ENCODE measurements at regions not wholly inside any gene's neighbourhood (a gene's known extent, or its start where the extent isn't known, plus 50 kb on each side); places are given as distances from the start of the nearest gene placed in this dataset.

DNA sequence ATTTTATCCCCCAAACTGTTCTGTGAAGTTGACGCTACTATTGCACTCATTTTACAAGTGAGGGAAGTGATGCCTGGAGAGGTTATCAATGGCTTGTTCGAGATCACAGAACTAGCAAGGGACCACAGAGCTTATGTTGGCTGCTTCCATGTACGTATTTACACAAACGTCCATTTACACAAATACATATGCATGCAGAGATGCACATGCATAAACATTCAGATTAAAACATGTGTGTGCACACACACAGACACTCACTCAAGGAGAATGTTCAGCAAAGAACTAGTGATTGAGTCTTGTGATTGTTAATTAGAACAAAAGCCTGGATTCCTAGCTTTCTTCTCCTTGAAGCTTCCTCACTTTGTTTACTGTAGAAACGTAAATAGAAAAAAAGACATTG, 321.5 kb upstream of the CHD6 start:
- no peak for DNase-seq

DNA sequence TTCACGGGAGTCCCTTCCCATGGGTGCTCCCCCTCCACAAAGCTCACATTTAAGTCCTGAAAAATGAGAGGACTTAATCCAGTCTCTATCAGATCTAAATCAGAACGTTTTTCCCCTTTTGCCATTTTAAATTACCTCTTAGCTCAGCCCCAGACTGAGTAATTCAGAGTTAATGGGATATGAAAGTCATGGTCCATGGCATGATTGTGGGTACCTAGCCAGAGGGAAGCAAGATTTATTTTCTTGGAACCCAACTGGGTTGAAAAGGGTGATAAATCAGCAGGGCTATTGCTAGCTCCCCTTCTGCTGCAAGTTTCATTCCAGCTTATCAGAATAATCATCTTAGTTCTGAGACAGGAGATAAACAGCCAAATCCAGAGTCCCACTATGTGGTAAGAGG, 320.2 kb upstream of the CHD6 start:
- DNase-seq, result no peak

DNA sequence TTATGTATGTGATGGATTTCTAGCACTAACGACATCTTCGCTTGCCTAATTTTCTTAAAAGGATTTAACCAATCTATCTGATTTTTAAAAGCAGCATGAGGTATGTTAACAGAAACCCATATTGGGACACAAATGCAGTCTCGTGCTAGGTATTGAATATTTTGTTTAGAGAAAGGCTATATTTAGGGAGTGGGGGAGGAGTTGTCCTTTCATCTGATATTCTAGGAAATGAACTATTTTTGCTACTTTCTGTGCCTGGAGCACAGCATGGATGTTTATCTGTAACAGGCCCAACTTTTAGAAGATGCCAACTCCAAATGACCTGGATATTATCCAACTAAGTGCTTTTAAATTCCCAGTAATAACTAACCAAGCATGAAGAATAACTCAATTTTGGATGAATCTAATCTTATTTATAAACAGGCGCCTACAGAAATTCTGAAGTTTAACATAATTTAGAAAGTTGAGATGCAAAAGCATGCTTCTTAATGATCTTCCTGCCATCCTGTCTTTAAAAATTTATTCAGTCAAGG, 317.1 kb upstream of the CHD6 start:
- no peak for DNase-seq

DNA sequence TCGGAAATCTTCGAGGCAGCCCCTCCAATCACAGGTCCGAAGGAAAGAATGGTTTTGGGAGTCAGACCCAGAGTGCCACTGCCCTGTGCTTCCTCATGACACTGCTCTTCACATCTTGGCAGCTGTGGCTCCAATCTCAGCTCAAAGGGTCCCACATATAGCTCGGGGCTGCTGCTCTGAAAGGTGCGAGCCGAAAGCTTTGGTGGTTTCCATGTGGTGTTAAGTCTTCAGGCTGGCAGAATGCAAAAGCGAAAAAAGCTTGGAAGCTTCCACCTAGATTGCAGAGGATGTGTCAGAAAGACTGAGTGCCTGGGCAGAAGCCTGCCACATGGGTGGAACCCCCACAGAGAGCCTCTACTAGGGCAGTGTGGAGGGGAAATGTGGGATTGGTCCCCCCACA, 314.3 kb upstream of the CHD6 start:
- DNase-seq, result no peak

- DNase-seq, result no peak
These were observed 309.5 kb upstream of the CHD6 start for GRCh38 chr20:41927655-41928054.

DNA sequence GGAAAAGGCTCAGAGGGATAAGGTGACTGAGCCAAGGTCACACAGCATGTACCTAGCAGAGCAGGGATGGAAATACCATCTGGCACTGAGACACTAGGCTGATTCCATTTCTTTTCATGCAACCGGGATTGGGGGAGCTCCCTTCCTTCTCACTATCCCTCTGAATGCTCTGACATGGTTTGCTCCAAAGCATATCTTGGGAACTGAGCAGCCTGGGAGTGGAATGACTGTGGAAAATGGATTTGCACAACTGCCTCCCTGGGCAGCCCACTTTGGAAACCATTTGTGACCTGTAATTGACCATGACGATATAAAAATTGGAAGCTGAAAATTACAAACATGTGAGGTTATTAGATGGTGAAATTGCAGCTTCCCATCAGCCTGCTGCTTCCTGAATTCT, 309.0 kb upstream of the CHD6 start:
- DNase-seq, result no peak

- DNase-seq, result no peak
These were observed 307.3 kb upstream of the CHD6 start for GRCh38 chr20:41925476-41925875.

- no peak for DNase-seq
These were observed 305.4 kb upstream of the CHD6 start for GRCh38 chr20:41923624-41924023.

DNA sequence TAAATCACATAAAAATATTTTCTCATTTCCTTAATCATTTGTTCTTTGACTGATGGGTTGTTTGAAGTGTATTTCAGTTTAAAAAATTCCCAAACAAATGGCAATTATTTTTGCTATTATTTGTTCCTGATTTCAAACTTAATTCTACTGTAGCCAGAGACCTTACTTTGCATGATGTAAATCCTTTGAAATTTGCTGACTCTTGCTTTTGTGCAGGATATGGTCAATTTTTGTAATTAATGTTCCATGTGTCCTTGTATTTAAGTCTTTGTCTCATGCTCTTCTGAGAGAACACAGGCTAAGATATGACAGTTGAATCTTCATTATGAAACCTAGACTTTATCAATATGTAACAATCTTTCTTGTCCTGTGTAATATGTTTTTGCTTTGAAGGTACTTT, 295.0 kb upstream of the CHD6 start:
- no peak for DNase-seq

- no peak for DNase-seq
These were observed 292.4 kb upstream of the CHD6 start for GRCh38 chr20:41910558-41910957.

DNA sequence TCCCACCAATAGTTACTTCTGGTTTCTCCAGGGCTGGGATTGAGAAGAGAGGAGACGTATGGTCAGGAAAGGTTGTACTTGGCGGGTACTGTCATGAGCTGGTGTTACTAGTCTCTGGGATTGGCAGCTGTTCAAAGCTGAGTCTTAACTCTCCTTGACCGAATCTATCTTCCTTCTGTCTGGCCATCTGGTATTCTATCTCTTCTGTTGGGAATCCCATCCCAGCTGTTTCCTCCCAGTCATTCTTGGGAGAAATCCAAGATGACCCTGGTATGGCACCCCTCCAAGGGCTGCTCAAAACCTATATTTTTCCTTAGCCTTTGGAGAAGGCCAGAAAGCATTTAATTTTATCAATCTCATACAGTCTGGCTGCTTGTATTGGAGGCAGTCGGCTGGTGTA, 287.0 kb upstream of the CHD6 start:
- peak; percentile 14 for DNase-seq

- DNase-seq, result no peak
These were observed 285.4 kb upstream of the CHD6 start for GRCh38 chr20:41903586-41903985.

DNA sequence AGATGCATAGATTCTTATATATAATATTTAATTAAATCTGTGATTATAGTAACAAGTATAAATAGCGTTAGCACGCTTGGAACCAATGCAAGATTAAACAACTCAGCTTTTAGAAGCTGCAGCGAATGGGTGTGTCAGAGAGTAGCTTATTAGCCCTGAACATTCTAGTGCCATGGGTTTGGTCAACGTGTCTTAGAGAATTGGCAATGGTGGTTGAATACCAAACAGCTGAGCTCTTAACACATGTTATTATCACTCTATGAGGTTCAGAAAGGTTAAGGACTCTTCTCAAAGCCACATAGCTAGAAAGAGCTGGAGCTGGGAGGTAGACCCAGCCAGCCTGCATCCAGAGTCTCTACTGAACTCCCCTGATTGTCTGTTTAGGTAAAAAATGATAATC, 284.2 kb upstream of the CHD6 start:
- no peak for DNase-seq

DNA sequence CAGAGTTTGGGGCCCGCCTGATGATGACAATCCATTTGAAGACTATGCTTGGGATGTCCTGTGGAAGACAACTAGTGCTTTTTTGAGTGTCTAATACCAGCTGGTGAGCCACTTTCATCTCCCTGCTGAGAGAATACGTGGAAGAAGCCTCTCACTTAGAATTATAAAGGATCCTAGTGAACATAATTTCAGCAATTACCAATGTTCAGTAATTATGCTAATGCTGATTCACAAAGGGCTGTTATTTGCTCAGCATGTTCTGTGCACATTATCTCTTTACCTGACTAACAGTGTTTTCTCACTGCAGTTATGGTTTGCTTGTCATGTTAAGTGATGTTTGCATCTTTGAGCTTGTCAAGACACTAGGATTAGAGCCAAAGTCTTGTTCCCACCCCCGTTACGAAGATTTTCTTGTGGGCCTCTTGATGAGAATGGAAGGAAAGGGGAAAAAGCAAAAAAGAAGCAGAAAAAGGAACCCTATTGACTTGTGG, 282.1 kb upstream of the CHD6 start:
- DNase-seq, result no peak

DNA sequence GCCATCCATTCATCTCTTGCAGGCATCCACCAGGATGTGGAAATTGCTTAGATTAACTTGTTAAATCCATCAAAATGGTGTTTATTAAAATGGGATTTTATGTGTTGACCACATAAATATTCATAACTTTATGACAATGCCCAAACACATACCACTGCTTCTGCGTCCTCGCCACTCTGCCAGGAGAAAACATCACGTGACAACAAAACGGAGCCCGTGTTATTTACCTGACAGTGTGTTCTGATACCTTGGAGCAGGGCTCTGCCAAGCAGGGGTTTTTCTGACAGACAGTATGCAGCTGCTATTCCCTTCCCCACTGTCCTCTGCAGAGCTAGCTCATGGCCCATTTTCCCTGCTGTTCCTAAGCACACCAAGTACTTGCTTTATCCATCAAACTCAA, 279.5 kb upstream of the CHD6 start:
- DNase-seq, result no peak

DNA sequence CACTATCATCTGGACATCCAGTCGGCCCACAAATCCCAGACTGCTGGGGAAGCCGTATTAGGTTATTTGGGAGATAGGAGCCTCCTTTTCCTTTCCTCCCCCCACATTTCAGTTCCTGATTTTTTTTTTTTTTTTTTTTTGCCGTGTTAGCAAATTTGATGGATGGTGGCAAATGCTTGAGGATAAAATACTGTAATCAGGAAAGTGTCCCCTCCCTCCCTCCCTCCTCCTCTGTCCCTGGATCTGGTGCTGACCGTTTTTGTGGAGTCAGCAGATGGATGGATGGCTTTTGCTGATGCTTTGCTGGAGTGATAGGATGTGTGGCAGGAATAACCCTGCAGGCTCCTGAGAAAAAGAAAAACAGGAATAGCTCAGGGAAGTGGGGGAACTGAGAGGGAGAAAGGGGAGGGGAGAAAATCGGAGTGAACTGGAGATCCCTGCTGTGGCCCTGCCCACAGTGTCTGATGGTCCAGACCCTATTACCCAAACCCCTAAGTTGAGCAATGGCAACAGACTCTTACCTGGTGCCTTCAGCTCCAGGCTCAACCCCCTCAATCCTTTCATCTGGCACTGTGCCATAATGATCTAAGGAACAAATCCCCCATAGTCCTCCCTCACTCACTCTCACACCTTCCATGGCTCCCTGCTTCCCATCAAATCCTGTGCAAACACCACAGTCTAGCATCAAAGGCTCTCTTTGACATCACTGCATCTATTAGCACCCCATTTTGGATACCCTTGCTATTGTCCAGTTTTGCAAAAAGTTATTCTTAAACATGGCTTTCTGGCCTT, 277.3 kb upstream of the CHD6 start:
- DNase-seq, result no peak

GRCh38 chr20:41894255-41894963, 276.2 kb upstream of the CHD6 start:
- no peak for DNase-seq

- DNase-seq, result no peak
These were observed 273.9 kb upstream of the CHD6 start for GRCh38 chr20:41892031-41892430.

- DNase-seq, result no peak
These were observed 271.7 kb upstream of the CHD6 start for GRCh38 chr20:41889844-41890224.

- DNase-seq, result peak; percentile 13
These were observed 271.1 kb upstream of the CHD6 start for GRCh38 chr20:41889126-41889843.

DNA sequence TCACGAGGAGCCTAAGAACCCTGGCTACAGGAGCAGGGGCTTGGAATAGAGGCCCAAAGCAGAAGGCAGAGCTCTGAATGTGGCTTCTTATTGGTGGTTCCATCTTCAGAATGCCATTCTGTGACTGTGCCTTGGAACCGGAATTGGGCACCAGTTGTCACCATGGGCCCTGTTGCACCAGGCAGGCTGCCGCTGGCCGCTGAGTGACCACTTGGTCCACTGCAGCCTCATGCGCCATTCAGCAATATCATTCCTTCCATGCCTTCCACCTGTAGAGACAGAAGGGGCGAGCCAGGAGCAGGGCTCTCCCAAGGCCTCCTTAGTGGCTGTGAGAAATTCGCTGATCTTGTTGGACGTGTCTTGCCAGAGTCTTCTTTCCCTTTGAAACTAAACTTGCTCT, 270.3 kb upstream of the CHD6 start:
- no peak for DNase-seq

DNA sequence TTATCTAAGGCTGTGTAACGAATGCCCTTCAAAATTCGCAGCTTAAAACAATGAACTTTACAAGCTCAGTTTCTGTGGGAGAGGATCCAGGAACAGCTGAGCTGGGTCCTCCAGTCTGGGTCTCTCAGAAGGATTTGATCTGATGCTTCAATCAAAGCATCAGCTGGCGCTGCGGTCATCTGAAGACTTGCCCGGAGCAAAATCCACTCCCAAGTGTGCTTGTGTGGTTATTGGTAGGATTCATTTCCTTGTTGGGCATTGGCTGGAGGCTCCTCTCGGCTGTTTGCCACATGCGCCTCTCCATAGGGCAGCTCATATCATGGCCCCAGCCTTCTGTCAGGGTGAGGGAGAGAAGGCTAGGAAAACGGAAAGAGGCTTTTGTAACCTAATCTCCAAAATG, 269.3 kb upstream of the CHD6 start:
- no peak for DNase-seq

GRCh38 chr20:41881466-41882046, 263.4 kb upstream of the CHD6 start:
- DNase-seq, result no peak
